Inflammatory macrophage treated with lipopolysaccharide for 1 hour (primary cell): ENCODE measurements at regions not wholly inside any gene's neighbourhood (a gene's known extent, or its start where the extent isn't known, plus 50 kb on each side); places are given as distances from the start of the nearest gene placed in this dataset.
"Not testable (repeated sequence)": the region's sequence is repeated elsewhere in the genome, so short reads cannot be mapped to it uniquely, and the experiment has no call there.

Experiments used
- DNase-seq, 2 donors: peaks; one replicate each; pipeline ENCODE4 v3.0.0-alpha.2; 2020 to 2022

- DNase-seq = not testable (repeated sequence)
Measured at GRCh38 chr11:130682471-130682870, 233.8 kb downstream of the SNX19 start.

GRCh38 chr11:130689222-130689908 is 226.9 kb downstream of the SNX19 start:
- DNase-seq = no peak

- no peak for DNase-seq
Measured at GRCh38 chr11:130691581-130691980, 224.7 kb downstream of the SNX19 start.

- DNase-seq = no peak
Measured at GRCh38 chr11:130692220-130692619, 224.1 kb downstream of the SNX19 start.

GRCh38 chr11:130693543-130693942 is 222.7 kb downstream of the SNX19 start:
- no peak for DNase-seq

GRCh38 chr11:130694488-130695045 is 221.7 kb downstream of the SNX19 start:
- DNase-seq = no peak

GRCh38 chr11:130698174-130698573 is 218.1 kb downstream of the SNX19 start:
- no peak for DNase-seq

GRCh38 chr11:130699561-130699960 is 216.7 kb downstream of the SNX19 start:
- DNase-seq = no peak

- DNase-seq = no peak
Measured at GRCh38 chr11:130700092-130700491, 216.2 kb downstream of the SNX19 start.

GRCh38 chr11:130703489-130704190 is 212.6 kb downstream of the SNX19 start:
- no peak for DNase-seq

- DNase-seq = no peak
Measured at GRCh38 chr11:130705670-130706421, 210.4 kb downstream of the SNX19 start.

GRCh38 chr11:130706572-130706971 is 209.7 kb downstream of the SNX19 start:
- DNase-seq = no peak

- DNase-seq = no peak
Measured at GRCh38 chr11:130707217-130707616, 209.1 kb downstream of the SNX19 start.

- DNase-seq = no peak
Measured at GRCh38 chr11:130709531-130709930, 206.7 kb downstream of the SNX19 start.

GRCh38 chr11:130710021-130710420 is 206.3 kb downstream of the SNX19 start:
- no peak for DNase-seq

- DNase-seq = no peak
Measured at GRCh38 chr11:130710497-130711012, 205.7 kb downstream of the SNX19 start.

GRCh38 chr11:130711193-130711592 is 205.1 kb downstream of the SNX19 start:
- no peak for DNase-seq

GRCh38 chr11:130712480-130712879 is 203.8 kb downstream of the SNX19 start:
- no peak for DNase-seq

- DNase-seq = no peak
Measured at GRCh38 chr11:130715085-130715876, 201.0 kb downstream of the SNX19 start.

- DNase-seq = no peak
Measured at GRCh38 chr11:130715877-130716220, 200.4 kb downstream of the SNX19 start.

GRCh38 chr11:130718120-130718519 is 198.2 kb downstream of the SNX19 start:
- DNase-seq = no peak

- DNase-seq = no peak
Measured at GRCh38 chr11:130719220-130719915, 196.9 kb downstream of the SNX19 start.
